CD14-positive monocyte (primary cell): ENCODE measurements at regions not wholly inside any gene's neighbourhood (a gene's known extent, or its start where the extent isn't known, plus 50 kb on each side); places are given as distances from the start of the nearest gene placed in this dataset.
A peak's percentile ranks its signal among the peaks of the same experiment; 100 is the strongest.

Experiments
- DNase-seq, 3 donors: peaks; one replicate each; pipeline ENCODE4 v3.0.0-alpha.2; 2011 to 2022
- H2AFZ ChIP-seq: 2 replicates; pipeline ENCODE4 v1.6.0; 2012; ENCODE audit warnings: mild to moderate bottlenecking, low read depth, low read length, inconsistent platforms; ENCODE audit not compliant: insufficient read depth, poor library complexity, severe bottlenecking
- H3K27ac ChIP-seq, 2 donors: 1 replicate in 1 of 2; 2 replicates in 1 of 2; pipeline ENCODE4 v1.5.1; 2012 to 2013; ENCODE audit warnings: low read length in 2 of 2, control low read depth in 1 of 2, inconsistent platforms in 1 of 2, low read depth in 1 of 2, mild to moderate bottlenecking in 1 of 2
- H3K27me3 ChIP-seq, 2 donors: one replicate each; pipeline versions ENCODE4 v1.6.0 to v1.6.1; 2011 to 2013; ENCODE audit warnings: low read length in 2 of 2; ENCODE audit not compliant: control insufficient read depth in 2 of 2, insufficient read depth in 2 of 2
- H3K36me3 ChIP-seq, 2 donors: replicated peaks in 1 of 2; 1 replicate in 1 of 2; 2 replicates in 1 of 2; pipeline versions ENCODE4 v1.5.1 to v1.6.1; 2012 to 2013; ENCODE audit warnings: low read length in 2 of 2, control low read depth in 1 of 2, inconsistent platforms in 1 of 2, mild to moderate bottlenecking in 1 of 2; ENCODE audit not compliant: insufficient read depth in 2 of 2, control insufficient read depth in 1 of 2
- H3K4me1 ChIP-seq, 2 donors: 1 replicate in 1 of 2; 2 replicates in 1 of 2; pipeline versions ENCODE4 v1.5.1 to v1.6.1; 2012 to 2013; ENCODE audit warnings: low read length in 2 of 2, control low read depth in 1 of 2, inconsistent platforms in 1 of 2, mild to moderate bottlenecking in 1 of 2, moderate library complexity in 1 of 2; ENCODE audit not compliant: insufficient read depth in 2 of 2, control insufficient read depth in 1 of 2
- H3K4me2 ChIP-seq: replicated peaks from 2 replicates; pipeline ENCODE3; 2012; ENCODE audit warnings: low read length, moderate library complexity, mild to moderate bottlenecking; ENCODE audit not compliant: poor library complexity, severe bottlenecking; ENCODE audit errors: extremely low read depth
- H3K4me3 ChIP-seq, 3 experiments: fragments of 200-600 bp in 1 of 3; sonication (generic) in 1 of 3; replicated peaks in 1 of 3; 1 replicate in 2 of 3; 2 replicates in 1 of 3; pipeline ENCODE4 v1.5.1; 2011 to 2013; ENCODE audit warnings: low read length in 3 of 3, mild to moderate bottlenecking in 3 of 3, control low read depth in 2 of 3, low read depth in 2 of 3, inconsistent platforms in 1 of 3, moderate library complexity in 1 of 3
- H3K79me2 ChIP-seq: 2 replicates; pipeline ENCODE4 v1.6.0; 2012; ENCODE audit warnings: mild to moderate bottlenecking, control low read depth, inconsistent platforms, low read length, moderate library complexity; ENCODE audit not compliant: insufficient read depth
- H3K9ac ChIP-seq: 2 replicates; pipeline ENCODE4 v1.6.0; 2017; ENCODE audit warnings: low read length, mild to moderate bottlenecking; ENCODE audit not compliant: insufficient read depth, poor library complexity, severe bottlenecking
- H3K9me3 ChIP-seq, 2 donors: replicated peaks in 1 of 2; 1 replicate in 1 of 2; 2 replicates in 1 of 2; pipeline versions ENCODE4 v1.5.1 to v1.6.1; 2012 to 2013; ENCODE audit warnings: low read length in 2 of 2, control low read depth in 1 of 2; ENCODE audit not compliant: control insufficient read depth in 1 of 2, insufficient read depth in 1 of 2
- H4K20me1 ChIP-seq: 2 replicates; pipeline ENCODE4 v1.6.0; 2012; ENCODE audit warnings: mild to moderate bottlenecking, low read length, control low read depth, moderate library complexity; ENCODE audit not compliant: insufficient read depth
- H3K27ac Mint-ChIP-seq, 7 donors: one replicate each; pipeline ENCODE4 v1.8.0; 2020; ENCODE audit warnings: mild to moderate bottlenecking in 7 of 7, mixed read lengths in 7 of 7, moderate library complexity in 6 of 7, inconsistent platforms in 2 of 7
- H3K27me3 Mint-ChIP-seq, 3 donors: one replicate each; pipeline ENCODE4 v1.8.0; 2021 to 2022; ENCODE audit warnings: low read depth in 3 of 3, mild to moderate bottlenecking in 3 of 3, mixed read lengths in 3 of 3, moderate library complexity in 3 of 3, inconsistent platforms in 1 of 3
- H3K36me3 Mint-ChIP-seq, 2 donors: one replicate each; pipeline ENCODE4 v1.8.0; 2020; ENCODE audit warnings: mixed read lengths in 2 of 2, inconsistent platforms in 1 of 2, mild to moderate bottlenecking in 1 of 2
- H3K4me1 Mint-ChIP-seq: one replicate; pipeline ENCODE4 v1.8.0; 2020; ENCODE audit warnings: mild to moderate bottlenecking, mixed read lengths
- H3K4me3 Mint-ChIP-seq, 2 donors: one replicate each; pipeline ENCODE4 v1.8.0; 2020; ENCODE audit warnings: mild to moderate bottlenecking in 2 of 2, mixed read lengths in 2 of 2, moderate library complexity in 1 of 2
- H3K9me3 Mint-ChIP-seq, 7 donors: one replicate each; pipeline ENCODE4 v1.8.0; 2020 to 2022; ENCODE audit warnings: mixed read lengths in 7 of 7, mild to moderate bottlenecking in 6 of 7, moderate library complexity in 6 of 7, inconsistent platforms in 2 of 7
- CTCF ChIP-seq: fragments of 200-600 bp; IDR thresholded peaks from one replicate; pipeline ENCODE4 v1.8.0; 2022; ENCODE audit warnings: antibody characterized with exemption, mild to moderate bottlenecking
- WGBS: methylation state at CpG from one replicate; pipeline ENCODE4 v1.1.5; 2013; ENCODE audit warnings: missing lambda C conversion rate; ENCODE audit not compliant: insufficient coverage; 5-methylcytosine and 5-hydroxymethylcytosine counted together
- intact Hi-C, 2 donors: fragments of 100-400 bp; cut with micrococcal nuclease; formaldehyde crosslinking; loops; one replicate each; pipeline versions ENCODE4 v1.15.0 to v1.15.1; 2023

GRCh38 chr22:22823131-22823810 lies 64.3 kb upstream of the IGLL5 start:
- intact Hi-C loops: no loop called here
- Histone ChIP-seq H3K4me3 (no peak overlapping the region), H3K4me2 (no peak overlapping the region), H3K79me2 (no peaks in the 10 kb centered on the region), H3K27me3 (no peaks in the 10 kb centered on the region), H4K20me1 (no peaks in the 10 kb centered on the region), H3K9me3 (no peaks in the 10 kb centered on the region), H3K27ac (no peak overlapping the region), H3K4me1 (peaks cover 33 to 34% of the 10 kb centered on the region in 2 donors), H3K9ac (no peak overlapping the region), H3K36me3 (no peaks in the 10 kb centered on the region), H2AFZ (peak overlapping the region; percentile 43)
- 3% methylated on average over 5 of the region's 10 CpGs for WGBS
- H3K27ac Mint-ChIP-seq: peak overlapping the region in 2 of 7 donors; percentile 67 to 76
- no peak for TF ChIP-seq CTCF
- H3K4me3 Mint-ChIP-seq: no peak overlapping the region
- peaks cover 52% of the 10 kb centered on the region for H3K4me1 Mint-ChIP-seq
- peaks cover 0 to 2% (median 0%) of the 10 kb centered on the region in 3 donors for H3K27me3 Mint-ChIP-seq
- no peaks in the 10 kb centered on the region for H3K36me3 Mint-ChIP-seq
- no peaks in the 10 kb centered on the region for H3K9me3 Mint-ChIP-seq
- peak; percentile 26 to 45 (median 31) for DNase-seq

- H3K4me1 ChIP-seq: peaks cover 20 to 21% of the 10 kb centered on the region in 2 donors
- no peaks in the 10 kb centered on the region for H3K36me3 Mint-ChIP-seq
- 100% methylated on average over 1 of the region's 6 CpGs for WGBS
- TF ChIP-seq CTCF: no peak
- peaks cover 0 to 2% (median 0%) of the 10 kb centered on the region in 3 donors for H3K27me3 Mint-ChIP-seq
- peaks cover 39% of the 10 kb centered on the region for H3K4me1 Mint-ChIP-seq
- no peaks in the 10 kb centered on the region for H3K9me3 Mint-ChIP-seq
- H4K20me1 ChIP-seq: no peaks in the 10 kb centered on the region
- no peaks in the 10 kb centered on the region for H3K27me3 ChIP-seq
- no peak overlapping the region for H2AFZ ChIP-seq
- intact Hi-C loops: no loop called here
- no peak overlapping the region for H3K27ac Mint-ChIP-seq
- H3K36me3 ChIP-seq: no peaks in the 10 kb centered on the region
- no peak overlapping the region for H3K4me3 Mint-ChIP-seq
- H3K9ac ChIP-seq: no peak overlapping the region
- H3K9me3 ChIP-seq: no peaks in the 10 kb centered on the region
- H3K27ac ChIP-seq: no peak overlapping the region
- H3K4me2 ChIP-seq: no peak overlapping the region
- H3K4me3 ChIP-seq: no peak overlapping the region
- no peak for DNase-seq
- no peaks in the 10 kb centered on the region for H3K79me2 ChIP-seq
Observed at GRCh38 chr22:22824340-22825212, 63.0 kb upstream of the IGLL5 start.
